ENCODE measurements at regions not wholly inside any gene's neighbourhood (a gene's known extent, or its start where the extent isn't known, plus 50 kb on each side); places are given as distances from the start of the nearest gene placed in this dataset.

DNA sequence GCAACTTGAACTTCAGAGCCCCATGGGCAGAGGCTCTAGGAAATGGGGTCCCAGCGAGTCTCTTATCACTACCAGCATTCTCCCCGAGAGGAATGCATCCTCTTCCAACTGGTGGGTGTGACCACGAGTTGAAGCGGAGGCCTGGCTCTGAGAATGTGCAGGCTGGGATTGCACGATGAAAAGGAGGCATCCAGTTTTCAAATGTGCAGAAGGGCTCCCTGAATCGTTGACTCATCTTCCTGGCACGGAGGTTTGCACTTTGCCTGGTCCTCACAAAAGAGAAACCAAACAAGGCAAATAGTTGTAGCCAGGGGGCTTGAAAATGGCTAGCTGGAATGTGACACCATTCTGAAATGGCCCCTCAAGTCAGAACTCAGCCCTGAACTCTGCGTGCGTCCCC is 216.7 kb downstream of the GLI2 start (continued):
- no peak for TF ChIP-seq USF2 (IDR thresholded peaks at IDR 0.05; ENCODE audit: borderline replicate concordance, low read depth, low read length)
- TF ChIP-seq, protein P1, sequence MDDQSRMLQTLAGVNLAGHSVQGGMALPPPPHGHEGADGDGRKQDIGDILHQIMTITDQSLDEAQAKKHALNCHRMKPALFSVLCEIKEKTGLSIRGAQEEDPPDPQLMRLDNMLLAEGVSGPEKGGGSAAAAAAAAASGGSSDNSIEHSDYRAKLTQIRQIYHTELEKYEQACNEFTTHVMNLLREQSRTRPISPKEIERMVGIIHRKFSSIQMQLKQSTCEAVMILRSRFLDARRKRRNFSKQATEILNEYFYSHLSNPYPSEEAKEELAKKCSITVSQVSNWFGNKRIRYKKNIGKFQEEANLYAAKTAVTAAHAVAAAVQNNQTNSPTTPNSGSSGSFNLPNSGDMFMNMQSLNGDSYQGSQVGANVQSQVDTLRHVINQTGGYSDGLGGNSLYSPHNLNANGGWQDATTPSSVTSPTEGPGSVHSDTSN (IDR thresholded peaks at IDR 0.05; ENCODE audit: insufficient replicate concordance, low read depth, low read length): no peak
- TF ChIP-seq ZZZ3 (IDR thresholded peaks at IDR 0.05; ENCODE audit: control insufficient read depth, insufficient read length, low read depth): no peak

DNA sequence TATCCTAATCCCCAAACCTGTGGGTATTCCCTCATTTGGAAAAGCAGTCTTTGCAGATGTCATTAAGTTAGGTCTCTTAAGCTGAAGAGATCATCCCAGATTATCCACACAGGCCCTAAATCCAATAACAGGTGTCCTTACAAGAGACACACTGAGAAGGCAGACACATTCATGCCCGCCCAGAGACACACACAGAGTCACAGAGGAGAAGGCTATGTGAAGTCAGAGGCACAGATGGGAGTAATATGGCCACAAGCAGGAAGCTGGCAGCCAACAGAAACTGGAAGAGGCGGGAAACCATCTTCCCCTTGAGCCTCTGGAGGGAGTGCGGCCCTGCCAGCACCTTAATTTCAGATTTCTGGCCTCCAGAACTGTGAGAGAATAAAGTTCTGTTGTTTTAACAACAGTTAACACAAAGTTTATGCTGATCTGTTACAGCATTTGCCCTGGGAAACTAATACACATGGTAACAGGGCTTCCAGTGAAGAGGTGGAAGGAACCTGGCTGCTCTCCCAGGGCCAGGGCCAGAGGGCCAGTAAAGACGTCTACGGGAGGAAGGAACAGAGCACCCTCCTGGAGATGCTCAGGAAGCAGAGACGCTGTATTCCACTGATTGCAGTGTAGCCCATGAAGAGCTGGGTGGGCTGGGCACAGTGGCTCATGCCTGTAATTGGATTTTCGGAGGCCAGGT is 217.5 kb downstream of the GLI2 start:
- WGBS (ENCODE audit: insufficient coverage, insufficient replicate concordance, low lambda C conversion rate, missing lambda C conversion rate): 41% methylated on average over 7 of the region's 7 CpGs
- Histone ChIP-seq H3K36me3 (ENCODE audit: control insufficient read depth in 2 of 2, insufficient read depth in 2 of 2, low read length in 1 of 2) (no peaks in the 10 kb centered on the region), H3K9me3 (replicated peaks; ENCODE audit: control insufficient read depth, insufficient read depth, low read length) (no peaks in the 10 kb centered on the region), H3K4me2 (ENCODE audit: control insufficient read depth, insufficient read depth) (no peak overlapping the region), H4K20me1 (ENCODE audit: control insufficient read depth, insufficient read depth) (no peaks in the 10 kb centered on the region; the same call in 1 of the 2 replicates), H3K27me3 (replicated peaks in 1 of 2; ENCODE audit: control insufficient read depth in 2 of 2, insufficient read depth in 2 of 2, low read length in 1 of 2) (peaks cover 0 to 2% of the 10 kb centered on the region in 2 experiments; a peak in 2 of 4 replicates), H3K9ac (ENCODE audit: control insufficient read depth, insufficient read depth, low read length) (no peak overlapping the region), H3K27ac (ENCODE audit: control insufficient read depth, insufficient read depth) (no peak overlapping the region), H2AFZ (ENCODE audit: control insufficient read depth, low read depth, low read length) (no peak overlapping the region), H3K79me2 (ENCODE audit: control insufficient read depth, insufficient read depth, low read length) (no peaks in the 10 kb centered on the region), H3K4me3 (no peak overlapping the region), H3K4me1 (ENCODE audit: control insufficient read depth, insufficient read depth, low read length) (no peaks in the 10 kb centered on the region)
- RAD21 ChIA-PET (ENCODE audit: unreplicated experiment): interaction anchor here (0.6 kb wide), 1 partner anchor 304 kb away, joined by 3 read pairs; no protein-coding TSS in a partner anchor
- SMC1A ChIA-PET (ENCODE audit: uncharacterized antibody, unreplicated experiment): interaction anchor here (0.6 kb wide), 1 partner anchor 9 kb away, joined by 3 read pairs; no protein-coding TSS in a partner anchor
- TF ChIP-seq TCF12 (IDR thresholded peaks at IDR 0.05; ENCODE audit: low read depth, low read length) (no peak), FOS (IDR thresholded peaks at IDR 0.05; ENCODE audit: borderline replicate concordance, extremely low read depth, insufficient read length) (no peak), GATAD2B (conservative IDR thresholded peaks at IDR 0.05; ENCODE audit: low read depth) (no peak), TBL1XR1 (IDR thresholded peaks at IDR 0.05; ENCODE audit: low read depth, low read length) (no peak), SRF (IDR thresholded peaks at IDR 0.05; ENCODE audit: low read depth in 2 of 2, low read length in 2 of 2) (no peak), HSF1 (IDR thresholded peaks at IDR 0.05; ENCODE audit: low read depth, low read length) (no peak), E2F4 (IDR thresholded peaks at IDR 0.05; ENCODE audit: low read depth, low read length) (no peak), EZH2 (IDR thresholded peaks at IDR 0.05; ENCODE audit: borderline replicate concordance, control insufficient read depth, low read depth, low read length) (no peak)
- TF ChIP-seq, protein P1 (IDR thresholded peaks at IDR 0.05; ENCODE audit: insufficient replicate concordance, low read depth, low read length): no peak
- TF ChIP-seq, protein P2, sequence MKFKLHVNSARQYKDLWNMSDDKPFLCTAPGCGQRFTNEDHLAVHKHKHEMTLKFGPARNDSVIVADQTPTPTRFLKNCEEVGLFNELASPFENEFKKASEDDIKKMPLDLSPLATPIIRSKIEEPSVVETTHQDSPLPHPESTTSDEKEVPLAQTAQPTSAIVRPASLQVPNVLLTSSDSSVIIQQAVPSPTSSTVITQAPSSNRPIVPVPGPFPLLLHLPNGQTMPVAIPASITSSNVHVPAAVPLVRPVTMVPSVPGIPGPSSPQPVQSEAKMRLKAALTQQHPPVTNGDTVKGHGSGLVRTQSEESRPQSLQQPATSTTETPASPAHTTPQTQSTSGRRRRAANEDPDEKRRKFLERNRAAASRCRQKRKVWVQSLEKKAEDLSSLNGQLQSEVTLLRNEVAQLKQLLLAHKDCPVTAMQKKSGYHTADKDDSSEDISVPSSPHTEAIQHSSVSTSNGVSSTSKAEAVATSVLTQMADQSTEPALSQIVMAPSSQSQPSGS (IDR thresholded peaks at IDR 0.05; ENCODE audit: low read length): no peak
- FAIRE-seq (no peak), DNase-seq (ENCODE audit: low read depth, low spot score) (no peak), ATAC-seq (no peak)
- in situ Hi-C loops (cut with MboI): no loop called here
- POLR2A ChIA-PET: no interaction called here
- CTCF ChIA-PET: no interaction called here
- intact Hi-C loops (cut with micrococcal nuclease; ENCODE audit: unreplicated experiment): no loop called here
- BruUV-seq (replicated peaks): no TSS peak
